ENCODE measurements at regions not wholly inside any gene's neighbourhood (a gene's known extent, or its start where the extent isn't known, plus 50 kb on each side); places are given as distances from the start of the nearest gene placed in this dataset.

GRCh38 chr17:70648166-70648565 is 478.8 kb downstream of the KCNJ2 start:
- no peaks in the 10 kb centered on the region for H3K36me3 Mint-ChIP-seq (ENCODE audit: insufficient read depth, unreplicated experiment)
- TF ChIP-seq CTCF (IDR thresholded peaks at IDR 0.05; ENCODE audit: unreplicated experiment), result no peak
- CTCF ChIA-PET, result no interaction called here
- no peak for DNase-seq (ENCODE audit: unreplicated experiment)
- intact Hi-C loops (cut with micrococcal nuclease), result no loop called here
- BruUV-seq (replicated peaks), result no TSS peak
- no peak overlapping the region for H3K27ac Mint-ChIP-seq (ENCODE audit: low read depth, unreplicated experiment)
- H3K4me1 Mint-ChIP-seq (ENCODE audit: insufficient read depth, unreplicated experiment), result no peaks in the 10 kb centered on the region
- POLR2A ChIA-PET, result no interaction called here
- H3K9me3 Mint-ChIP-seq (ENCODE audit: unreplicated experiment), result no peaks in the 10 kb centered on the region
- peaks cover 65% of the 10 kb centered on the region for H3K27me3 Mint-ChIP-seq (ENCODE audit: insufficient read depth, unreplicated experiment)
- no peak overlapping the region for H3K4me3 Mint-ChIP-seq (ENCODE audit: unreplicated experiment)

GRCh38 chr17:70653850-70654249 is 484.5 kb downstream of the KCNJ2 start:
- no peaks in the 10 kb centered on the region for H3K4me1 Mint-ChIP-seq (ENCODE audit: insufficient read depth, unreplicated experiment)
- no peaks in the 10 kb centered on the region for H3K36me3 Mint-ChIP-seq (ENCODE audit: insufficient read depth, unreplicated experiment)
- DNase-seq (ENCODE audit: unreplicated experiment), result no peak
- no peaks in the 10 kb centered on the region for H3K9me3 Mint-ChIP-seq (ENCODE audit: unreplicated experiment)
- POLR2A ChIA-PET, result interaction anchor here (1.1 kb wide), 1 partner anchor 13 kb away, joined by 4 read pairs; no protein-coding TSS in a partner anchor
- no peak overlapping the region for H3K27ac Mint-ChIP-seq (ENCODE audit: low read depth, unreplicated experiment)
- H3K4me3 Mint-ChIP-seq (ENCODE audit: unreplicated experiment), result no peak overlapping the region
- no TSS peak for BruUV-seq (replicated peaks)
- CTCF ChIA-PET, result no interaction called here
- peaks cover 63% of the 10 kb centered on the region for H3K27me3 Mint-ChIP-seq (ENCODE audit: insufficient read depth, unreplicated experiment)
- TF ChIP-seq CTCF (IDR thresholded peaks at IDR 0.05; ENCODE audit: unreplicated experiment), result no peak
- intact Hi-C loops (cut with micrococcal nuclease), result no loop called here

- DNase-seq (ENCODE audit: unreplicated experiment), result no peak
Measured at GRCh38 chr17:70654706-70655105, 485.4 kb downstream of the KCNJ2 start.

GRCh38 chr17:70655176-70655958 is 486.0 kb downstream of the KCNJ2 start:
- no peak overlapping the region for H3K27ac Mint-ChIP-seq (ENCODE audit: low read depth, unreplicated experiment)
- TF ChIP-seq CTCF (IDR thresholded peaks at IDR 0.05; ENCODE audit: unreplicated experiment), result no peak
- peaks cover 53% of the 10 kb centered on the region for H3K27me3 Mint-ChIP-seq (ENCODE audit: insufficient read depth, unreplicated experiment)
- no peak for DNase-seq (ENCODE audit: unreplicated experiment)
- ChIA-PET CTCF (no interaction called here), POLR2A (no interaction called here)
- no peaks in the 10 kb centered on the region for H3K4me1 Mint-ChIP-seq (ENCODE audit: insufficient read depth, unreplicated experiment)
- H3K4me3 Mint-ChIP-seq (ENCODE audit: unreplicated experiment), result no peak overlapping the region
- BruUV-seq (replicated peaks), result no TSS peak
- intact Hi-C loops (cut with micrococcal nuclease), result no loop called here
- no peaks in the 10 kb centered on the region for H3K9me3 Mint-ChIP-seq (ENCODE audit: unreplicated experiment)
- H3K36me3 Mint-ChIP-seq (ENCODE audit: insufficient read depth, unreplicated experiment), result no peaks in the 10 kb centered on the region

More at GRCh38 chr17:70654706-70655105, 485.4 kb downstream of the KCNJ2 start:
- no peaks in the 10 kb centered on the region for H3K4me1 Mint-ChIP-seq (ENCODE audit: insufficient read depth, unreplicated experiment)
- no TSS peak for BruUV-seq (replicated peaks)
- H3K4me3 Mint-ChIP-seq (ENCODE audit: unreplicated experiment), result no peak overlapping the region
- intact Hi-C loops (cut with micrococcal nuclease), result no loop called here
- H3K36me3 Mint-ChIP-seq (ENCODE audit: insufficient read depth, unreplicated experiment), result no peaks in the 10 kb centered on the region
- no peak overlapping the region for H3K27ac Mint-ChIP-seq (ENCODE audit: low read depth, unreplicated experiment)
- ChIA-PET POLR2A (no interaction called here), CTCF (no interaction called here)
- TF ChIP-seq CTCF (IDR thresholded peaks at IDR 0.05; ENCODE audit: unreplicated experiment), result no peak
- H3K9me3 Mint-ChIP-seq (ENCODE audit: unreplicated experiment), result no peaks in the 10 kb centered on the region
- peaks cover 56% of the 10 kb centered on the region for H3K27me3 Mint-ChIP-seq (ENCODE audit: insufficient read depth, unreplicated experiment)

Measured in MCF 10A (cell line).